Colonic mucosa (tissue), 4 donors: ENCODE measurements at regions not wholly inside any gene's neighbourhood (a gene's known extent, or its start where the extent isn't known, plus 50 kb on each side); places are given as distances from the start of the nearest gene placed in this dataset.

Experiments
- DNase-seq: peaks from one replicate; pipeline ENCODE4 v3.0.0-alpha.2; 2020
- H3K27ac ChIP-seq: fragments of 200-600 bp; one replicate; pipeline ENCODE4 v1.8.0; 2021
- H3K27me3 ChIP-seq: fragments of 200-600 bp; one replicate; pipeline ENCODE4 v1.8.0; 2021
- H3K36me3 ChIP-seq: fragments of 200-600 bp; one replicate; pipeline ENCODE4 v1.8.0; 2021
- H3K4me1 ChIP-seq: fragments of 200-600 bp; one replicate; pipeline ENCODE4 v1.8.0; 2021; ENCODE audit warnings: mild to moderate bottlenecking
- H3K4me3 ChIP-seq: fragments of 200-600 bp; one replicate; pipeline ENCODE4 v1.8.0; 2021
- H3K9ac ChIP-seq, 2 donors: one replicate each; pipeline ENCODE4 v1.7.0; 2013; ENCODE audit warnings: control low read depth in 2 of 2, low read depth in 2 of 2, low read length in 2 of 2
- H3K9me3 ChIP-seq: fragments of 200-600 bp; one replicate; pipeline ENCODE4 v1.8.0; 2021
- CTCF ChIP-seq: fragments of 200-600 bp; IDR thresholded peaks from one replicate; pipeline ENCODE4 v1.8.0; 2022; ENCODE audit warnings: antibody characterized with exemption, mild to moderate bottlenecking
- intact Hi-C: fragments of 100-400 bp; cut with DNase I; formaldehyde crosslinking; loops from one replicate; pipeline ENCODE4 v1.14.1; 2022
- donor health status: healthy.
- donor health status: DM: no; HTN: no; CAD: no.
- donor health status: DM: no; HTN: no; CAD: no.

DNA sequence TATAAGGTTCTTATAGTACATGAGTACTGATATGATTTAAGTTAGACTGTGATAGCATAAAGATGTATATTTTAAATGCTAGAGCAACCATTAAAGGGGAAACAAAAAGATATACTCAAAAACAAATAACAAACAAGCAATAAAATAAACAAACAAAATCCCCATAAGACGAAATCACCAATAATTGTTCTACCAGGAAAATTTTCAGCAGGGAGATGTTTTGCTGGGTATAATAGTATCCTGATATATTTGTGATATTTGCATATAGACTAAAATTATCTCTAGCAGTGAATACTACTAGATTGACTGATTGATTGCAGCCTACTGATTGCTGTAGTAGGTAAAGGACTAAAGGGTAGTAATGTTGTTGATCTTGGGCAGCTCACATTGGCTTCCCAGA is 177.4 kb downstream of the TMEM182 start:
- Histone ChIP-seq H3K36me3 (no peaks in the 10 kb centered on the region), H3K4me3 (no peak overlapping the region), H3K4me1 (no peaks in the 10 kb centered on the region), H3K9ac (no peak overlapping the region), H3K27ac (no peak overlapping the region), H3K27me3 (no peaks in the 10 kb centered on the region), H3K9me3 (no peaks in the 10 kb centered on the region)
- intact Hi-C loops = no loop called here
- no peak for DNase-seq
- TF ChIP-seq CTCF = no peak

- intact Hi-C loops = no loop called here
- Histone ChIP-seq H3K9ac (no peak overlapping the region), H3K9me3 (no peaks in the 10 kb centered on the region), H3K4me1 (no peaks in the 10 kb centered on the region), H3K27ac (no peak overlapping the region), H3K36me3 (no peaks in the 10 kb centered on the region), H3K4me3 (no peak overlapping the region), H3K27me3 (no peaks in the 10 kb centered on the region)
- no peak for TF ChIP-seq CTCF
- no peak for DNase-seq
Measured at GRCh38 chr2:102940684-102941083, 178.9 kb downstream of the TMEM182 start.

DNA sequence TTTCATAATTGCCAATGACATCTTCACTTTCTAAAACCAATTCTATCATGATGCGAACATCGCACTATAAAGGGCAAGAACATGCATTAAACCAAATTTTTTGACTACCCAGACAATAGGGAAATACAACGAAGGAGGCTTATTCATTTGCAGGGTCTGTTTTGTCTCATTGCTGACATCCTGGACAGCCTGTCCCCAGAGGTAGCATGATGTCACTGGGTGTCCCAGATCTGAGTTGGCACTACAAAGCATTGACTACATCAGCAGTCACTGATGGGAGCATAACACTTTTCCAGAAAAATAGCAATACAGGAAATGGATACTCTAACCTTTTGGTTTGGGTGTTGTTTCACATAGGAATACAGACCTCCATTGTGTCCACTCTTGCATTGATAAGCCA is 180.3 kb downstream of the TMEM182 start:
- Histone ChIP-seq H3K9me3 (no peaks in the 10 kb centered on the region), H3K27me3 (no peaks in the 10 kb centered on the region), H3K27ac (no peak overlapping the region), H3K36me3 (no peaks in the 10 kb centered on the region), H3K4me1 (no peaks in the 10 kb centered on the region), H3K4me3 (no peak overlapping the region), H3K9ac (no peak overlapping the region)
- intact Hi-C loops = no loop called here
- TF ChIP-seq CTCF = no peak
- DNase-seq = no peak

- Histone ChIP-seq H3K27me3 (no peaks in the 10 kb centered on the region), H3K4me1 (no peaks in the 10 kb centered on the region), H3K27ac (no peak overlapping the region), H3K9ac (no peak overlapping the region), H3K9me3 (no peaks in the 10 kb centered on the region), H3K36me3 (no peaks in the 10 kb centered on the region), H3K4me3 (no peak overlapping the region)
- intact Hi-C loops = no loop called here
- TF ChIP-seq CTCF = no peak
- no peak for DNase-seq
Measured at GRCh38 chr2:102943251-102943650, 181.4 kb downstream of the TMEM182 start.

DNA sequence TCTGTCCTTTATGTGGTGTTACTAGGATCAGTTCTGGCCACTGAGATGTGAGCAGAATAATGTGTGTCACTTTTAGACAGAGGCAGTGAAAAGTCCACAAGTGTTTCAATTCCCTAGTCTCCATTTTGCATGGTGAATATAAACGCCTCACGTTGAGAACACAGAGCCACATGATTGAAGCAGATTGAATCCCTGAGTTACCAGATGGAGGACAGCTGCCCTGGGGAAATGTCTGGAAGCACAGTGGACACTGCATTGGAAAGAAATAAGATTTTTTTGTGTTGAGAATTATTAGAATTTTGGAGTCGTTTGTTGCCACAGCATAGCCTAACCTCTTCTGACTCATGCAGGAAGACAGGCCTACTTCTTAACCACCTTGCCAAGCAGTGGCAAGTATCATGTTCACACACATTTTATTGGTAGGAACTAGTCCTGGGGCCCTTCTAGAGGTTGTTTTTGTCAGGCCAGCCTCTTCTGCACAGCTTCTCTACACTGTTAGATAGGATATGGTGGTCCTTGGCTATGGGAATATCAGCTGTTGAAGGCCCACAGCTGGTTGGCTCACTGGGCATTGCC is 188.6 kb downstream of the TMEM182 start:
- no peak overlapping the region for H3K9ac ChIP-seq
- no peak overlapping the region for H3K27ac ChIP-seq
- no peak overlapping the region for H3K4me3 ChIP-seq
- H3K36me3 ChIP-seq = no peaks in the 10 kb centered on the region
- intact Hi-C loops = no loop called here
- H3K9me3 ChIP-seq = no peaks in the 10 kb centered on the region
- no peak for TF ChIP-seq CTCF
- no peaks in the 10 kb centered on the region for H3K4me1 ChIP-seq
- no peaks in the 10 kb centered on the region for H3K27me3 ChIP-seq
- DNase-seq = no peak
